HCT116 (cell line): ENCODE measurements at regions not wholly inside any gene's neighbourhood (a gene's known extent, or its start where the extent isn't known, plus 50 kb on each side); places are given as distances from the start of the nearest gene placed in this dataset.

Experiments used
- ATAC-seq: fragments of 200-7000 bp; cut with Tn5 transposase; 2 replicates; pipeline ENCODE4 v1.9.1; 2020; ENCODE audit warnings: mild to moderate bottlenecking, moderate library complexity
- BruUV-seq: library from RNA; stranded (reverse); fragments of 400-500 nt; replicated peaks from 2 replicates; lab custom pipeline; 2021; lab: Mats Ljungman, UMichigan
- CTCF ChIA-PET: fragments of 300-600 bp; sonication (Branson Sonifier 250); formaldehyde crosslinking; loops from one replicate; lab custom pipeline; 2021; ENCODE audit warnings: antibody characterized with exemption; lab: Charles Lee
- POLR2A ChIA-PET: fragments of 300-600, 350-600 bp; sonication (Branson Sonifier 250); formaldehyde crosslinking; loops from one replicate; lab custom pipeline; 2021; ENCODE audit warnings: antibody characterized with exemption; lab: Charles Lee
- RAD21 ChIA-PET, 2 experiments: fragments of 300-600 bp; sonication (Branson Sonifier 250); formaldehyde crosslinking; loops; one replicate each; lab custom pipeline; 2023; ENCODE audit warnings: low total read pairs in 2 of 2; ENCODE audit not compliant: uncharacterized antibody in 2 of 2, unreplicated experiment in 2 of 2, low non-redundant PET in 1 of 2; lab: Charles Lee
- DNase-seq: peaks from one replicate; pipeline ENCODE4 v3.0.0-alpha.2; 2010; ENCODE audit warnings: low read depth, low spot score
- H2AFZ ChIP-seq: fragments of 200-600 bp; shearing (Covaris generic), sonication (generic); 2 replicates; pipeline ENCODE4 v1.6.1; 2017; ENCODE audit warnings: low read depth, mixed run types, mixed read lengths, antibody characterized with exemption, low read length; ENCODE audit not compliant: poor library complexity, severe bottlenecking
- H3K27ac ChIP-seq: 2 replicates; pipeline ENCODE4 v1.5.1; 2012; ENCODE audit warnings: low read depth, low read length
- H3K27me3 ChIP-seq: fragments of 200-600 bp; sonication (generic); 2 replicates; pipeline ENCODE4 v1.6.1; 2016; ENCODE audit warnings: mixed run types, low read length, mixed read lengths; ENCODE audit not compliant: insufficient read depth
- H3K36me3 ChIP-seq, 2 experiments: fragments of 200-500 bp in 1 of 2; fragments of 200-600 bp in 1 of 2; sonication (Bioruptor generic) in 1 of 2; sonication (generic) in 1 of 2; 2 replicates each; pipeline versions ENCODE4 v1.5.1 to v1.6.1; 2014 to 2016; ENCODE audit warnings: low read length in 2 of 2, inconsistent platforms in 1 of 2, mixed read lengths in 1 of 2, mixed run types in 1 of 2; ENCODE audit not compliant: insufficient read depth in 2 of 2, control insufficient read depth in 1 of 2
- H3K4me1 ChIP-seq, 2 experiments: fragments of 200-600 bp in 1 of 2; sonication (generic) in 1 of 2; 2 replicates each; pipeline versions ENCODE4 v1.5.1 to v1.6.1; 2012 to 2017; ENCODE audit warnings: low read length in 2 of 2, inconsistent platforms in 1 of 2, mild to moderate bottlenecking in 1 of 2, mixed read lengths in 1 of 2, mixed run types in 1 of 2, moderate library complexity in 1 of 2; ENCODE audit not compliant: insufficient read depth in 2 of 2, control insufficient read depth in 1 of 2
- H3K4me2 ChIP-seq: fragments of 200-600 bp; sonication (generic); 2 replicates; pipeline ENCODE4 v1.6.1; 2017; ENCODE audit warnings: mixed run types, low read length, mixed read lengths
- H3K4me3 ChIP-seq, 2 experiments: fragments of 200-600 bp in 1 of 2; sonication (generic) in 1 of 2; replicated peaks in 1 of 2; 2 replicates each; pipeline ENCODE4 v1.5.1; 2011 to 2016; ENCODE audit warnings: low read length in 2 of 2, control low read depth in 1 of 2, low read depth in 1 of 2, mild to moderate bottlenecking in 1 of 2, mixed read lengths in 1 of 2, mixed run types in 1 of 2
- H3K79me2 ChIP-seq: fragments of 200-600 bp; sonication (generic); 2 replicates; pipeline ENCODE4 v1.6.1; 2017; ENCODE audit warnings: mild to moderate bottlenecking, mixed run types, low read length, moderate library complexity, mixed read lengths; ENCODE audit not compliant: insufficient read depth
- H3K9ac ChIP-seq: fragments of 200-600 bp; sonication (generic); 2 replicates; pipeline ENCODE4 v1.6.1; 2016; ENCODE audit warnings: low read length, mixed read lengths
- H3K9me2 ChIP-seq: fragments of 200-600 bp; sonication (generic), shearing (Covaris generic); 2 replicates; pipeline ENCODE4 v1.6.1; 2017; ENCODE audit warnings: mixed run types, mild to moderate bottlenecking, moderate library complexity; ENCODE audit not compliant: insufficient read depth
- H3K9me3 ChIP-seq, 2 experiments: fragments of 200-500 bp in 1 of 2; fragments of 200-600 bp in 1 of 2; sonication (Bioruptor generic) in 1 of 2; sonication (generic) in 1 of 2; 2 replicates each; pipeline ENCODE4 v1.6.1; 2014 to 2017; ENCODE audit warnings: low read length in 2 of 2, mixed read lengths in 2 of 2, inconsistent platforms in 1 of 2, low read depth in 1 of 2, mild to moderate bottlenecking in 1 of 2, mixed run types in 1 of 2, moderate library complexity in 1 of 2; ENCODE audit not compliant: control insufficient read depth in 1 of 2, insufficient read depth in 1 of 2
- H4K20me1 ChIP-seq: fragments of 200-600 bp; sonication (generic), shearing (Covaris generic); 2 replicates; pipeline ENCODE4 v1.6.1; 2017; ENCODE audit warnings: mixed run types, mild to moderate bottlenecking, moderate library complexity; ENCODE audit not compliant: insufficient read depth
- CTCF ChIP-seq, 3 experiments: fragments of 200-600 bp in 1 of 3; sonication (generic) in 1 of 3; IDR thresholded peaks in 2 of 3; conservative IDR thresholded peaks in 1 of 3; 2 replicates each; pipeline ENCODE4 v1.5.1; 2012 to 2017; ENCODE audit warnings: low read depth in 2 of 3, low read length in 2 of 3, antibody characterized with exemption in 1 of 3, borderline replicate concordance in 1 of 3, control low read depth in 1 of 3, mild to moderate bottlenecking in 1 of 3, mixed read lengths in 1 of 3, mixed run types in 1 of 3, moderate library complexity in 1 of 3; ENCODE audit not compliant: insufficient read depth in 1 of 3
- ELF1 ChIP-seq: IDR thresholded peaks from 2 replicates; pipeline ENCODE4 v1.6.1; 2012; ENCODE audit warnings: low read depth, borderline replicate concordance
- EZH2phosphoT487 ChIP-seq: fragments of 200-600 bp; IDR thresholded peaks from 2 replicates; pipeline ENCODE4 v1.6.1; 2018; ENCODE audit warnings: antibody characterized with exemption, borderline replicate concordance
- FOSL1 ChIP-seq: IDR thresholded peaks from 2 replicates; pipeline ENCODE4 v1.6.1; 2012; ENCODE audit warnings: low read depth
- SIN3A ChIP-seq: IDR thresholded peaks from 2 replicates; pipeline ENCODE4 v1.6.1; 2012; ENCODE audit warnings: low read depth
- ZBTB33 ChIP-seq: IDR thresholded peaks from 2 replicates; pipeline ENCODE4 v1.6.1; 2011; ENCODE audit warnings: mild to moderate bottlenecking, low read length, moderate library complexity; ENCODE audit not compliant: insufficient replicate concordance; ENCODE audit errors: extremely low read depth
- intact Hi-C: fragments of 100-400 bp; cut with micrococcal nuclease; formaldehyde crosslinking; loops from 2 replicates; pipeline ENCODE4 v1.10.0; 2022

- intact Hi-C loops: no loop called here
- BruUV-seq: no TSS peak
These were observed 403.5 kb downstream of the TAF11L14 start for GRCh38 chr5:18037718-18038117.

More at GRCh38 chr5:18037718-18038117, 403.5 kb downstream of the TAF11L14 start:
- Histone ChIP-seq H4K20me1 (no peaks in the 10 kb centered on the region), H3K27ac (no peak overlapping the region), H3K9me2 (no peaks in the 10 kb centered on the region), H3K4me3 (no peak overlapping the region), H2AFZ (no peak overlapping the region), H3K9ac (no peak overlapping the region)
- TF ChIP-seq EZH2phosphoT487 (no peak), ELF1 (no peak), FOSL1 (no peak), SIN3A (no peak), ZBTB33 (no peak), CTCF (IDR thresholded peaks at IDR 0.05 in 2 of 3, conservative IDR thresholded peaks at IDR 0.05 in 1 of 3; ENCODE audit: borderline replicate concordance in 1 of 3, insufficient read depth in 1 of 3, low read depth in 2 of 3, low read length in 2 of 3) (no peak)
- TF ChIP-seq, all 23 proteins: peak for 0
- ChIA-PET RAD21 (no interaction called here), CTCF (no interaction called here), POLR2A (no interaction called here)
- no peaks in the 10 kb centered on the region for H3K36me3 ChIP-seq
- no peaks in the 10 kb centered on the region for H3K4me1 ChIP-seq
- H3K79me2 ChIP-seq: no peaks in the 10 kb centered on the region
- DNase-seq (no peak), ATAC-seq (no peak)
- peaks cover 14 to 18% of the 10 kb centered on the region in 2 experiments; a peak in 2 of 4 replicates for H3K9me3 ChIP-seq
- H3K27me3 ChIP-seq: no peaks in the 10 kb centered on the region
- no peak overlapping the region for H3K4me2 ChIP-seq
